ENCODE measurements at regions not wholly inside any gene's neighbourhood (a gene's known extent, or its start where the extent isn't known, plus 50 kb on each side); places are given as distances from the start of the nearest gene placed in this dataset.

GRCh38 chr2:103875531-103875930 is 978.4 kb upstream of the POU3F3 start:
- Histone ChIP-seq H3K27me3 (no peaks in the 10 kb centered on the region), H3K9me3 (no peaks in the 10 kb centered on the region), H3K4me3 (no peak overlapping the region), H3K36me3 (no peaks in the 10 kb centered on the region)
- DNase-seq: no peak

GRCh38 chr2:103876611-103877010 is 977.3 kb upstream of the POU3F3 start:
- no peak for DNase-seq
- no peaks in the 10 kb centered on the region for H3K9me3 ChIP-seq
- H3K27me3 ChIP-seq: no peaks in the 10 kb centered on the region
- H3K4me3 ChIP-seq: no peak overlapping the region
- H3K36me3 ChIP-seq: no peaks in the 10 kb centered on the region

GRCh38 chr2:103879101-103879500 is 974.8 kb upstream of the POU3F3 start:
- Histone ChIP-seq H3K4me3 (no peak overlapping the region), H3K36me3 (no peaks in the 10 kb centered on the region), H3K9me3 (no peaks in the 10 kb centered on the region), H3K27me3 (no peaks in the 10 kb centered on the region)
- no peak for DNase-seq

- Histone ChIP-seq H3K36me3 (no peaks in the 10 kb centered on the region), H3K4me3 (no peak overlapping the region), H3K27me3 (no peaks in the 10 kb centered on the region), H3K9me3 (no peaks in the 10 kb centered on the region)
- no peak for DNase-seq
Observed at GRCh38 chr2:103880081-103880834, 973.7 kb upstream of the POU3F3 start.

GRCh38 chr2:103887625-103888024 is 966.3 kb upstream of the POU3F3 start:
- DNase-seq: no peak
- no peaks in the 10 kb centered on the region for H3K27me3 ChIP-seq
- H3K4me3 ChIP-seq: no peak overlapping the region
- H3K9me3 ChIP-seq: no peaks in the 10 kb centered on the region
- H3K36me3 ChIP-seq: no peaks in the 10 kb centered on the region

GRCh38 chr2:103896182-103896581 is 957.7 kb upstream of the POU3F3 start:
- Histone ChIP-seq H3K36me3 (no peaks in the 10 kb centered on the region), H3K4me3 (no peak overlapping the region), H3K27me3 (no peaks in the 10 kb centered on the region), H3K9me3 (no peaks in the 10 kb centered on the region)
- no peak for DNase-seq

- no peaks in the 10 kb centered on the region for H3K9me3 ChIP-seq
- H3K4me3 ChIP-seq: no peak overlapping the region
- H3K36me3 ChIP-seq: no peaks in the 10 kb centered on the region
- no peaks in the 10 kb centered on the region for H3K27me3 ChIP-seq
- DNase-seq: no peak
Observed at GRCh38 chr2:103898561-103898960, 955.4 kb upstream of the POU3F3 start.

GRCh38 chr2:103902347-103902746 is 951.6 kb upstream of the POU3F3 start:
- DNase-seq: no peak
- no peaks in the 10 kb centered on the region for H3K9me3 ChIP-seq
- no peak overlapping the region for H3K4me3 ChIP-seq
- H3K36me3 ChIP-seq: no peaks in the 10 kb centered on the region
- H3K27me3 ChIP-seq: no peaks in the 10 kb centered on the region

GRCh38 chr2:103921161-103921560 is 932.8 kb upstream of the POU3F3 start:
- Histone ChIP-seq H3K27me3 (no peaks in the 10 kb centered on the region), H3K4me3 (no peak overlapping the region), H3K36me3 (no peaks in the 10 kb centered on the region), H3K9me3 (no peaks in the 10 kb centered on the region)
- no peak for DNase-seq

GRCh38 chr2:103942199-103942598 is 911.7 kb upstream of the POU3F3 start:
- no peak for DNase-seq
- no peaks in the 10 kb centered on the region for H3K27me3 ChIP-seq
- H3K36me3 ChIP-seq: no peaks in the 10 kb centered on the region
- H3K9me3 ChIP-seq: no peaks in the 10 kb centered on the region; the same call in 1 of the 2 replicates
- H3K4me3 ChIP-seq: no peak overlapping the region

GRCh38 chr2:103945083-103945482 is 908.8 kb upstream of the POU3F3 start:
- no peak overlapping the region for H3K4me3 ChIP-seq
- no peak for DNase-seq
- H3K9me3 ChIP-seq: no peaks in the 10 kb centered on the region; the same call in 1 of the 2 replicates
- H3K36me3 ChIP-seq: no peaks in the 10 kb centered on the region
- H3K27me3 ChIP-seq: no peaks in the 10 kb centered on the region

GRCh38 chr2:103959174-103960128 is 894.5 kb upstream of the POU3F3 start:
- DNase-seq: peak; percentile 4
- no peaks in the 10 kb centered on the region for H3K27me3 ChIP-seq
- no peaks in the 10 kb centered on the region for H3K9me3 ChIP-seq
- no peaks in the 10 kb centered on the region for H3K36me3 ChIP-seq
- H3K4me3 ChIP-seq: no peak overlapping the region

GRCh38 chr2:103960129-103960513 is 893.8 kb upstream of the POU3F3 start:
- H3K4me3 ChIP-seq: no peak overlapping the region
- no peak for DNase-seq
- no peaks in the 10 kb centered on the region for H3K9me3 ChIP-seq
- H3K27me3 ChIP-seq: no peaks in the 10 kb centered on the region
- H3K36me3 ChIP-seq: no peaks in the 10 kb centered on the region

GRCh38 chr2:103960951-103961350 is 893.0 kb upstream of the POU3F3 start:
- Histone ChIP-seq H3K36me3 (no peaks in the 10 kb centered on the region), H3K4me3 (no peak overlapping the region), H3K9me3 (no peaks in the 10 kb centered on the region), H3K27me3 (no peaks in the 10 kb centered on the region)
- no peak for DNase-seq

- no peaks in the 10 kb centered on the region for H3K36me3 ChIP-seq
- H3K27me3 ChIP-seq: no peaks in the 10 kb centered on the region
- no peak for DNase-seq
- no peaks in the 10 kb centered on the region for H3K9me3 ChIP-seq
- H3K4me3 ChIP-seq: no peak overlapping the region
Observed at GRCh38 chr2:103961862-103962261, 892.1 kb upstream of the POU3F3 start.

- Histone ChIP-seq H3K9me3 (no peaks in the 10 kb centered on the region), H3K27me3 (no peaks in the 10 kb centered on the region), H3K4me3 (no peak overlapping the region), H3K36me3 (no peaks in the 10 kb centered on the region)
- no peak for DNase-seq
Observed at GRCh38 chr2:103962670-103963069, 891.2 kb upstream of the POU3F3 start.

GRCh38 chr2:103963146-103963725 is 890.7 kb upstream of the POU3F3 start:
- H3K27me3 ChIP-seq: no peaks in the 10 kb centered on the region
- H3K4me3 ChIP-seq: no peak overlapping the region
- no peaks in the 10 kb centered on the region for H3K36me3 ChIP-seq
- no peak for DNase-seq
- H3K9me3 ChIP-seq: no peaks in the 10 kb centered on the region

Measured in MG63 (cell line).